CD14-positive monocyte (primary cell): ENCODE measurements at regions not wholly inside any gene's neighbourhood (a gene's known extent, or its start where the extent isn't known, plus 50 kb on each side); places are given as distances from the start of the nearest gene placed in this dataset.

Experiments used
- DNase-seq, 3 donors: peaks; one replicate each; pipeline ENCODE4 v3.0.0-alpha.2; 2011 to 2022
- H2AFZ ChIP-seq: 2 replicates; pipeline ENCODE4 v1.6.0; 2012; ENCODE audit warnings: mild to moderate bottlenecking, low read depth, low read length, inconsistent platforms; ENCODE audit not compliant: insufficient read depth, poor library complexity, severe bottlenecking
- H3K27ac ChIP-seq, 2 donors: 1 replicate in 1 of 2; 2 replicates in 1 of 2; pipeline ENCODE4 v1.5.1; 2012 to 2013; ENCODE audit warnings: low read length in 2 of 2, control low read depth in 1 of 2, inconsistent platforms in 1 of 2, low read depth in 1 of 2, mild to moderate bottlenecking in 1 of 2
- H3K27me3 ChIP-seq, 2 donors: one replicate each; pipeline versions ENCODE4 v1.6.0 to v1.6.1; 2011 to 2013; ENCODE audit warnings: low read length in 2 of 2; ENCODE audit not compliant: control insufficient read depth in 2 of 2, insufficient read depth in 2 of 2
- H3K36me3 ChIP-seq, 2 donors: replicated peaks in 1 of 2; 1 replicate in 1 of 2; 2 replicates in 1 of 2; pipeline versions ENCODE4 v1.5.1 to v1.6.1; 2012 to 2013; ENCODE audit warnings: low read length in 2 of 2, control low read depth in 1 of 2, inconsistent platforms in 1 of 2, mild to moderate bottlenecking in 1 of 2; ENCODE audit not compliant: insufficient read depth in 2 of 2, control insufficient read depth in 1 of 2
- H3K4me1 ChIP-seq, 2 donors: 1 replicate in 1 of 2; 2 replicates in 1 of 2; pipeline versions ENCODE4 v1.5.1 to v1.6.1; 2012 to 2013; ENCODE audit warnings: low read length in 2 of 2, control low read depth in 1 of 2, inconsistent platforms in 1 of 2, mild to moderate bottlenecking in 1 of 2, moderate library complexity in 1 of 2; ENCODE audit not compliant: insufficient read depth in 2 of 2, control insufficient read depth in 1 of 2
- H3K4me2 ChIP-seq: replicated peaks from 2 replicates; pipeline ENCODE3; 2012; ENCODE audit warnings: low read length, moderate library complexity, mild to moderate bottlenecking; ENCODE audit not compliant: poor library complexity, severe bottlenecking; ENCODE audit errors: extremely low read depth
- H3K4me3 ChIP-seq, 3 experiments: fragments of 200-600 bp in 1 of 3; sonication (generic) in 1 of 3; replicated peaks in 1 of 3; 1 replicate in 2 of 3; 2 replicates in 1 of 3; pipeline ENCODE4 v1.5.1; 2011 to 2013; ENCODE audit warnings: low read length in 3 of 3, mild to moderate bottlenecking in 3 of 3, control low read depth in 2 of 3, low read depth in 2 of 3, inconsistent platforms in 1 of 3, moderate library complexity in 1 of 3
- H3K79me2 ChIP-seq: 2 replicates; pipeline ENCODE4 v1.6.0; 2012; ENCODE audit warnings: mild to moderate bottlenecking, control low read depth, inconsistent platforms, low read length, moderate library complexity; ENCODE audit not compliant: insufficient read depth
- H3K9ac ChIP-seq: 2 replicates; pipeline ENCODE4 v1.6.0; 2017; ENCODE audit warnings: low read length, mild to moderate bottlenecking; ENCODE audit not compliant: insufficient read depth, poor library complexity, severe bottlenecking
- H3K9me3 ChIP-seq, 2 donors: replicated peaks in 1 of 2; 1 replicate in 1 of 2; 2 replicates in 1 of 2; pipeline versions ENCODE4 v1.5.1 to v1.6.1; 2012 to 2013; ENCODE audit warnings: low read length in 2 of 2, control low read depth in 1 of 2; ENCODE audit not compliant: control insufficient read depth in 1 of 2, insufficient read depth in 1 of 2
- H4K20me1 ChIP-seq: 2 replicates; pipeline ENCODE4 v1.6.0; 2012; ENCODE audit warnings: mild to moderate bottlenecking, low read length, control low read depth, moderate library complexity; ENCODE audit not compliant: insufficient read depth
- H3K27ac Mint-ChIP-seq, 7 donors: one replicate each; pipeline ENCODE4 v1.8.0; 2020; ENCODE audit warnings: mild to moderate bottlenecking in 7 of 7, mixed read lengths in 7 of 7, moderate library complexity in 6 of 7, inconsistent platforms in 2 of 7
- H3K27me3 Mint-ChIP-seq, 3 donors: one replicate each; pipeline ENCODE4 v1.8.0; 2021 to 2022; ENCODE audit warnings: low read depth in 3 of 3, mild to moderate bottlenecking in 3 of 3, mixed read lengths in 3 of 3, moderate library complexity in 3 of 3, inconsistent platforms in 1 of 3
- H3K36me3 Mint-ChIP-seq, 2 donors: one replicate each; pipeline ENCODE4 v1.8.0; 2020; ENCODE audit warnings: mixed read lengths in 2 of 2, inconsistent platforms in 1 of 2, mild to moderate bottlenecking in 1 of 2
- H3K4me1 Mint-ChIP-seq: one replicate; pipeline ENCODE4 v1.8.0; 2020; ENCODE audit warnings: mild to moderate bottlenecking, mixed read lengths
- H3K4me3 Mint-ChIP-seq, 2 donors: one replicate each; pipeline ENCODE4 v1.8.0; 2020; ENCODE audit warnings: mild to moderate bottlenecking in 2 of 2, mixed read lengths in 2 of 2, moderate library complexity in 1 of 2
- H3K9me3 Mint-ChIP-seq, 7 donors: one replicate each; pipeline ENCODE4 v1.8.0; 2020 to 2022; ENCODE audit warnings: mixed read lengths in 7 of 7, mild to moderate bottlenecking in 6 of 7, moderate library complexity in 6 of 7, inconsistent platforms in 2 of 7
- CTCF ChIP-seq: fragments of 200-600 bp; IDR thresholded peaks from one replicate; pipeline ENCODE4 v1.8.0; 2022; ENCODE audit warnings: antibody characterized with exemption, mild to moderate bottlenecking
- WGBS: methylation state at CpG from one replicate; pipeline ENCODE4 v1.1.5; 2013; ENCODE audit warnings: missing lambda C conversion rate; ENCODE audit not compliant: insufficient coverage; 5-methylcytosine and 5-hydroxymethylcytosine counted together
- intact Hi-C, 2 donors: fragments of 100-400 bp; cut with micrococcal nuclease; formaldehyde crosslinking; loops; one replicate each; pipeline versions ENCODE4 v1.15.0 to v1.15.1; 2023

- no peaks in the 10 kb centered on the region for H3K4me1 Mint-ChIP-seq
- no peak overlapping the region for H3K27ac ChIP-seq
- DNase-seq: no peak
- H3K9me3 Mint-ChIP-seq: peaks cover 2 to 7% (median 3%) of the 10 kb centered on the region in 7 donors
- H3K27me3 Mint-ChIP-seq: peaks cover 0 to 2% (median 0%) of the 10 kb centered on the region in 3 donors
- intact Hi-C loops: no loop called here
- H3K9me3 ChIP-seq: peaks cover 6 to 11% of the 10 kb centered on the region in 2 donors
- H3K27ac Mint-ChIP-seq: no peak overlapping the region
- no peaks in the 10 kb centered on the region for H3K27me3 ChIP-seq
- H3K36me3 Mint-ChIP-seq: no peaks in the 10 kb centered on the region
- H2AFZ ChIP-seq: no peak overlapping the region
- no CpG with 5 or more reads among the region's 2 CpGs for WGBS
- no peaks in the 10 kb centered on the region for H3K79me2 ChIP-seq
- no peak overlapping the region for H3K9ac ChIP-seq
- H3K4me3 ChIP-seq: no peak overlapping the region
- H4K20me1 ChIP-seq: no peaks in the 10 kb centered on the region
- no peaks in the 10 kb centered on the region for H3K36me3 ChIP-seq
- H3K4me1 ChIP-seq: no peaks in the 10 kb centered on the region
- TF ChIP-seq CTCF: no peak
- no peak overlapping the region for H3K4me2 ChIP-seq
- H3K4me3 Mint-ChIP-seq: no peak overlapping the region
Measured at GRCh38 chr6:164378330-164378729, 931.1 kb downstream of the C6orf118 start.

- no peaks in the 10 kb centered on the region for H3K79me2 ChIP-seq
- no peak overlapping the region for H3K4me2 ChIP-seq
- peaks cover 6 to 11% of the 10 kb centered on the region in 2 donors for H3K9me3 ChIP-seq
- H3K4me3 ChIP-seq: no peak overlapping the region
- no peak overlapping the region for H2AFZ ChIP-seq
- H3K4me1 ChIP-seq: no peaks in the 10 kb centered on the region
- H3K27ac ChIP-seq: no peak overlapping the region
- no peaks in the 10 kb centered on the region for H3K4me1 Mint-ChIP-seq
- DNase-seq: no peak
- intact Hi-C loops: no loop called here
- H3K4me3 Mint-ChIP-seq: no peak overlapping the region
- TF ChIP-seq CTCF: no peak
- H3K36me3 ChIP-seq: no peaks in the 10 kb centered on the region
- peaks cover 0 to 2% (median 0%) of the 10 kb centered on the region in 3 donors for H3K27me3 Mint-ChIP-seq
- peaks cover 2 to 7% (median 3%) of the 10 kb centered on the region in 7 donors for H3K9me3 Mint-ChIP-seq
- H4K20me1 ChIP-seq: no peaks in the 10 kb centered on the region
- no peak overlapping the region for H3K9ac ChIP-seq
- 90% methylated on average over 4 of the region's 6 CpGs for WGBS
- H3K27ac Mint-ChIP-seq: no peak overlapping the region
- H3K27me3 ChIP-seq: no peaks in the 10 kb centered on the region
- H3K36me3 Mint-ChIP-seq: no peaks in the 10 kb centered on the region
Measured at GRCh38 chr6:164377348-164377918, 932.0 kb downstream of the C6orf118 start.
